Panc1 (cell line): ENCODE measurements at regions not wholly inside any gene's neighbourhood (a gene's known extent, or its start where the extent isn't known, plus 50 kb on each side); places are given as distances from the start of the nearest gene placed in this dataset.

Experiments
- ATAC-seq: fragments of 200-7000 bp; cut with Tn5 transposase; 2 replicates; pipeline ENCODE4 v1.9.1; 2020; ENCODE audit warnings: mild to moderate bottlenecking, moderate library complexity
- BruUV-seq: library from RNA; stranded (reverse); fragments of 400-500 nt; replicated peaks from 2 replicates; lab custom pipeline; 2021; lab: Mats Ljungman, UMichigan
- CTCF ChIA-PET: fragments of 300-600 bp; sonication (Branson Sonifier 250); formaldehyde crosslinking; loops from one replicate; lab custom pipeline; 2022; ENCODE audit warnings: antibody characterized with exemption; lab: Charles Lee
- POLR2A ChIA-PET: fragments of 300-600 bp; sonication (Branson Sonifier 250); formaldehyde crosslinking; loops from one replicate; lab custom pipeline; 2022; ENCODE audit warnings: antibody characterized with exemption; lab: Charles Lee
- DNase-seq: peaks from one replicate; pipeline ENCODE4 v3.0.0-alpha.2; 2010; ENCODE audit warnings: low read depth, low spot score
- H3K27ac ChIP-seq: 2 replicates; pipeline ENCODE4 v1.5.1; 2011; ENCODE audit warnings: mild to moderate bottlenecking, low read length, inconsistent platforms
- H3K27me3 ChIP-seq: fragments of 200-500 bp; sonication (Bioruptor generic); 2 replicates; pipeline ENCODE4 v1.6.0; 2014; ENCODE audit warnings: low read length, inconsistent platforms; ENCODE audit not compliant: control insufficient read depth, insufficient read depth
- H3K36me3 ChIP-seq: fragments of 200-500 bp; sonication (Bioruptor generic); 2 replicates; pipeline ENCODE4 v1.5.1; 2014; ENCODE audit warnings: inconsistent platforms, mild to moderate bottlenecking, low read length, moderate library complexity; ENCODE audit not compliant: control insufficient read depth, insufficient read depth
- H3K4me1 ChIP-seq: 2 replicates; pipeline ENCODE4 v1.5.1; 2011; ENCODE audit warnings: inconsistent platforms, mild to moderate bottlenecking, low read length, moderate library complexity; ENCODE audit not compliant: control insufficient read depth, insufficient read depth
- H3K4me3 ChIP-seq, 2 experiments: 2 replicates each; pipeline ENCODE4 v1.5.1; 2011 to 2012; ENCODE audit warnings: low read depth in 2 of 2, low read length in 2 of 2, mild to moderate bottlenecking in 2 of 2, inconsistent platforms in 1 of 2, moderate library complexity in 1 of 2
- H3K9me3 ChIP-seq: fragments of 200-500 bp; sonication (Bioruptor generic); 2 replicates; pipeline ENCODE4 v1.5.1; 2014; ENCODE audit warnings: low read depth, mild to moderate bottlenecking, inconsistent platforms, low read length, moderate library complexity; ENCODE audit not compliant: control insufficient read depth, insufficient read depth
- POLR2AphosphoS5 ChIP-seq: IDR thresholded peaks from 2 replicates; pipeline ENCODE4 v1.6.1; 2012; ENCODE audit warnings: mild to moderate bottlenecking, low read depth, low read length, moderate library complexity
- REST ChIP-seq, 2 experiments: IDR thresholded peaks; 2 replicates each; pipeline ENCODE4 v1.6.1; 2011 to 2012; ENCODE audit warnings: low read depth in 2 of 2, control low read depth in 1 of 2, low read length in 1 of 2, mild to moderate bottlenecking in 1 of 2, moderate library complexity in 1 of 2; ENCODE audit not compliant: insufficient read depth in 1 of 2
- SIN3A ChIP-seq: IDR thresholded peaks from 2 replicates; pipeline ENCODE4 v1.6.1; 2012; ENCODE audit warnings: low read depth, mild to moderate bottlenecking, low read length, moderate library complexity, borderline replicate concordance; ENCODE audit not compliant: insufficient read depth
- TCF7L2 ChIP-seq: IDR thresholded peaks from 2 replicates; pipeline ENCODE4 v1.6.1; 2011; ENCODE audit warnings: mild to moderate bottlenecking, low read depth, low read length, inconsistent platforms
- in situ Hi-C: cut with HindIII; loops from 2 replicates; pipeline ENCODE4 v1.10.0; 2016; ENCODE audit warnings: low sequenced_read_pairs, low pct_unique_long_range_greater_than_20kb
- intact Hi-C: fragments of 100-400 bp; cut with micrococcal nuclease; formaldehyde crosslinking; loops from one replicate; pipeline ENCODE4 v1.10.0; 2022; ENCODE audit not compliant: unreplicated experiment
- TF ChIP-seq, protein P1 (sequence below): fragments of 450-650 bp; IDR thresholded peaks from 2 replicates; pipeline ENCODE4 v1.5.1; 2017; ENCODE audit warnings: mild to moderate bottlenecking

DNA sequence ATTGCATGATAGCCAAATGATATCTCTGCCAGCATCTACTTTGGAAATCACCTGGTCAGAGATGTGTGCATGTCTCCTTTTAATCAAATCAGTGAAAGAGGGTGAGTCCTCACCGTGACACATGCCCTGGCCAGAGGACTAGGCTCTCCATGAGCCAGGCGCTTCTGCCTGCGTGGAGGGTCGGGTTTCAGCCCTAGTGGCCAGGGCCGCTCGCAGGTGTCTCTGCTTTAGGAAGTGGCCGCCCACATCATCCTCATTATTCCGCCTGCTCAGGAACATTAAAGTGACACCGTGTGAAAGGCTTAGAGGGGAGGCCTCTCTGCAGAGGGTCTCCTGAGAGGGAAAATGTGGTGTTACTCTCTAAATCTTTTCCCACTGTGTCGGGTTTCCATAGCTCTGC lies 173.6 kb upstream of the PRKCQ start:
- in situ Hi-C loops, result no loop called here
- TF ChIP-seq POLR2AphosphoS5 (no peak), SIN3A (no peak), REST (IDR thresholded peaks at IDR 0.05; ENCODE audit: insufficient read depth in 1 of 2, low read depth in 2 of 2, low read length in 1 of 2) (no peak), TCF7L2 (no peak)
- TF ChIP-seq, protein P1, sequence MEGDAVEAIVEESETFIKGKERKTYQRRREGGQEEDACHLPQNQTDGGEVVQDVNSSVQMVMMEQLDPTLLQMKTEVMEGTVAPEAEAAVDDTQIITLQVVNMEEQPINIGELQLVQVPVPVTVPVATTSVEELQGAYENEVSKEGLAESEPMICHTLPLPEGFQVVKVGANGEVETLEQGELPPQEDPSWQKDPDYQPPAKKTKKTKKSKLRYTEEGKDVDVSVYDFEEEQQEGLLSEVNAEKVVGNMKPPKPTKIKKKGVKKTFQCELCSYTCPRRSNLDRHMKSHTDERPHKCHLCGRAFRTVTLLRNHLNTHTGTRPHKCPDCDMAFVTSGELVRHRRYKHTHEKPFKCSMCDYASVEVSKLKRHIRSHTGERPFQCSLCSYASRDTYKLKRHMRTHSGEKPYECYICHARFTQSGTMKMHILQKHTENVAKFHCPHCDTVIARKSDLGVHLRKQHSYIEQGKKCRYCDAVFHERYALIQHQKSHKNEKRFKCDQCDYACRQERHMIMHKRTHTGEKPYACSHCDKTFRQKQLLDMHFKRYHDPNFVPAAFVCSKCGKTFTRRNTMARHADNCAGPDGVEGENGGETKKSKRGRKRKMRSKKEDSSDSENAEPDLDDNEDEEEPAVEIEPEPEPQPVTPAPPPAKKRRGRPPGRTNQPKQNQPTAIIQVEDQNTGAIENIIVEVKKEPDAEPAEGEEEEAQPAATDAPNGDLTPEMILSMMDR, result no peak
- H3K27me3 ChIP-seq, result no peaks in the 10 kb centered on the region
- no peak for ATAC-seq
- BruUV-seq, result no TSS peak
- no peak overlapping the region for H3K4me3 ChIP-seq
- no peak for DNase-seq
- H3K27ac ChIP-seq, result no peak overlapping the region
- H3K4me1 ChIP-seq, result no peaks in the 10 kb centered on the region
- intact Hi-C loops, result no loop called here
- POLR2A ChIA-PET, result no interaction called here
- no peaks in the 10 kb centered on the region for H3K36me3 ChIP-seq
- no peaks in the 10 kb centered on the region for H3K9me3 ChIP-seq
- CTCF ChIA-PET, result no interaction called here

GRCh38 chr10:6751363-6751762 lies 171.3 kb upstream of the PRKCQ start:
- DNase-seq (no peak), ATAC-seq (no peak)
- no peak for TF ChIP-seq SIN3A
- TF ChIP-seq POLR2AphosphoS5, result no peak
- TF ChIP-seq REST (IDR thresholded peaks at IDR 0.05; ENCODE audit: insufficient read depth in 1 of 2, low read depth in 2 of 2, low read length in 1 of 2), result no peak
- TF ChIP-seq TCF7L2, result no peak
- TF ChIP-seq, protein P1, result no peak
- BruUV-seq, result no TSS peak
- H3K4me1 ChIP-seq, result no peaks in the 10 kb centered on the region
- H3K4me3 ChIP-seq, result no peak overlapping the region
- H3K27ac ChIP-seq, result no peak overlapping the region
- no peaks in the 10 kb centered on the region for H3K9me3 ChIP-seq
- ChIA-PET CTCF (no interaction called here), POLR2A (no interaction called here)
- in situ Hi-C loops (no loop called here), intact Hi-C loops (no loop called here)
- H3K36me3 ChIP-seq, result no peaks in the 10 kb centered on the region
- no peaks in the 10 kb centered on the region for H3K27me3 ChIP-seq
